Frontal cortex (tissue), 3 donors: ENCODE measurements at regions not wholly inside any gene's neighbourhood (a gene's known extent, or its start where the extent isn't known, plus 50 kb on each side); places are given as distances from the start of the nearest gene placed in this dataset.
"Not testable (repeated sequence)": the region's sequence is repeated elsewhere in the genome, so short reads cannot be mapped to it uniquely, and the experiment has no call there.

Experiments used
- DNase-seq, 2 donors: peaks; one replicate each; pipeline ENCODE4 v3.0.0; 2012; ENCODE audit warnings: low spot score in 2 of 2
- FAIRE-seq: peaks from 2 replicates; lab custom pipeline; 2012; peaks lifted over from hg19 to GRCh38; lab: Jason Lieb, UNC
- donor health status: control.
- donor health status: control.
- donor health status: control.

DNA sequence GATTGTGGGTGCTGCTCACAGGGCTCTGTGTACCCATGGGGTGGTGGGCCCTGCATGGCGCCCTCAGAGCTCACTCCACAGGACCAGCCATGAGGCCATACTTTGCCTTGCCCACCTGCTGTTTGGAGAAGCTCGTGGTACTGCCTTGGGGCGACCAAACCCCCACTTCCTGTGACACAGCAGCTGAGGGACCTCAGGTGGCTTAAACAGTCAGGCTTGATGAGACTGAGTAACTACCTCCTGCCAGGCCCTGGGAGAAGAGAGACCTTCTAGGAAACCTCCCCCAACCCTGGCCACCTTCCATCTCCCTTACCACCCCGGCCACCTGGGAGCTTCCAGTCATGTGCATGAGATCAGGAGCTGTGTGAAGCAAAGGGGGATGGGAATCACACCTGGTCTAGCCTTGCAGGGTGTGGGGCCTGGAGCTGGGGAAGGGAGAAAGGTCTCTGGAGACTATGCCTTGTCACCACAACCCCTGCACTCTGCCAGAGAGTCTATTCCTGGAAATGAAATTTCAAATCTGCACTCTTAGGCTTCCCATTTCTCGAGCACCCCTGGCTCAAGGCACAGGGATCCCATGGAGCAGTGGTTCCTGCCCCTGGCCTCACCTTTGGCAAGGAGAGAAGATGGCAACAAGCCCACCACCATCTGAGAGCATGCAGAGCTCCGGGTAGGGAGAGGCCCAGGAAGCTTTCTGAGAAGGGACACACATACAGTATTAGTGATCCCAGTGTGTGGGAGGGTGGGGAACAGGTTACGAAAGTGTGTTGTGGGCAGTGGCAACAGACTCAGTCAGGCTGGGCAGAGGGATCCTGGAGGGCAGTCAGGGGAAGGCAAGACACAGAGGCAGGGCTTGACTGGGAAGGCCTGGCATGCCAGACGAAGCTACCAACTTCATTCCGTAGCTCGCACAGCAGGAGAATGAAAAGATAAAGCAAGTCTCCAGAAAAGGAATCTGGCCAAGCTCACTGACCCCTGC is 125.0 kb downstream of the URI1 start:
- DNase-seq, result no peak
- no peak for FAIRE-seq

DNA sequence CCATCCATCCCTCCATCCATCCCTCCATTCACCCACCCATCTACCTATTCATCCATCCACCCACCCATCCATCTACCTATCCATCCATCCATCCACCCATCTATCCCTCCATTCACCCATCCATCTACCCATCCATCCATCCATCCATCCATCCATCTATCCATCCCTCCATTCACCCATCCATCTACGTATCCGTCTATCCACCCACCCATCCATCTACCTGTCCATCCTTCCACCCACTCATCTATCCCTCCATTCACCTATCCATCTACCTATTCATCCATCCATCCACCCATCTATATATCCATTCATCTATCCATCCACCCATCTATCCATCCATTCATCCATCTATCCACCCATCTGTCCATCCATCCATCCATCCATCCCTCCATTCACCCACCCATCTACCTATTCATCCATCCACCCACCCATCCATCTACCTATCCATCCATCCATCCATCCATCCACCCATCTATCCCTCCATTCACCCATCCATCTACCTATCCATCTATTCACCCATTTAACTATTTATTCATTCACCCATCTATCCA is 126.0 kb downstream of the URI1 start:
- not testable (repeated sequence) for FAIRE-seq

DNA sequence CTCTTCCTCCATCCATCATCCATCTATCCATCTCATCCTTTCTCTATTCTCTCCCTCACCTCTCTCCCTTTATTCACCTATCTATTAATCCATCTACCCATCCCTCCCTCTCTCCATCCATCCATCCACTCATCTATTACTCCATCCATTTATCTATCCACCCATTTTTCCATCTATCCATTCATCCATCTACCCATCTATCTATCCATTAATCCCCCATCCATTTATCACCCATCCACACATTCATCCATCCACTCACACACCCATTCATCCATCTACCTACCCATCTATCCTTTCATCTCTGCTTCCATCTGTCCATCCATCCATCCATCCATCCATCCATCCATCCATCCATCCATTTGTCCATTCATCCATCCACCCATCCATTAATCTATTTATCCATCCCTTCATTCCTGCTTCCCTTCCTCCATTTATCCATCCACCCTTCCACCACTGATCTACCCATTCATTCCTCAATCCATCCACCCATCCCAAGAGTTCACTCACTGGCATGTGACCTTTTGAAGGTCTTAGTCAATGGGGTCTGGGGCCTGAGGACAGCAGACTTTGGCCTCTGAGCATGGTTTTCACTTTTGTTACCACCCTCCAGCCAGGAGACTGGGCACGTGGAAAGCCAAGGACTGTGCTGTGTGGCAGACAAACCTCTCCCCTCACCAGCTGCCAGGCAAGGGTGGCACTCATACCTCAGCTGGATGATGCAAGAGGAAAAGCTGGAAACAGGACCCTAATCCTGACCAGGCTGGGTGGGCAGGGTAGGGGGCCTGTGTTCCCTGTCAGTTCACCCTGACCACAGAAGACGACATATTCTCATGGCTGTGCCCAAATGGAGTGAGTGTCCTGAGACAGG is 126.7 kb downstream of the URI1 start:
- DNase-seq (no peak), FAIRE-seq (no peak)

More for the DNA sequence above, 126.0 kb downstream of the URI1 start:
- DNase-seq, result not testable (repeated sequence)

DNA sequence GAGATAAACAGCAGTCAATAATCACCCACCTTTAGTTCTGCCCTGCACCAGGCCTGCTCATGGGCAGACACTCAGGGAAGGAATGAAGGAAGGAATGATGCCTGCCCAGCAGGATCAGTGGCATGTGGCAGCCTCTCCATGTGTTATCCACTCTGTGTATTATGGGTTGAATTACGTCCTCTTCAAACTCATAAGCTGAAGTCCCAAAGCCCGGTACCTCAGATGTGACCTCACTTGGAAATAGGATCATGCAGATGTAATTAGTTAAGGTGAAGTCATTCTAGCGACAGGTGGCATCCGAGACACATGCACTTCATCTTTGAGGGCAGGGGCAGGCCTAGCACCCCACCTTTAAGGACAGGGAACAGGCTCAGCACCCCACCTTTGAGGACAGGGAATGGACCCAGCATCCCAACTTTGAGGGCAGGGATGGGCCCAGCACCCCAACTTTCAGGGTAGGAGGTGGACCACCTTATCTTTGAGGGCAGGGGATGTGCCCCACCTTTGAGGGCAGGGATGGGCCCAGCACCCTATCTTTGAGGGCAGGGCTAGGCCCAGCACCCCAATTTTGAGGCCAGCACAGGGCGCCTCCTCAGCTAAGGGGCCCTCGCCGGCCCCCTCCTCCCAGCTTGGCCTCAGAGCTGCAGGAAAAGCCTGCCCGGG is 127.6 kb downstream of the URI1 start:
- FAIRE-seq (no peak), DNase-seq (no peak)

DNA sequence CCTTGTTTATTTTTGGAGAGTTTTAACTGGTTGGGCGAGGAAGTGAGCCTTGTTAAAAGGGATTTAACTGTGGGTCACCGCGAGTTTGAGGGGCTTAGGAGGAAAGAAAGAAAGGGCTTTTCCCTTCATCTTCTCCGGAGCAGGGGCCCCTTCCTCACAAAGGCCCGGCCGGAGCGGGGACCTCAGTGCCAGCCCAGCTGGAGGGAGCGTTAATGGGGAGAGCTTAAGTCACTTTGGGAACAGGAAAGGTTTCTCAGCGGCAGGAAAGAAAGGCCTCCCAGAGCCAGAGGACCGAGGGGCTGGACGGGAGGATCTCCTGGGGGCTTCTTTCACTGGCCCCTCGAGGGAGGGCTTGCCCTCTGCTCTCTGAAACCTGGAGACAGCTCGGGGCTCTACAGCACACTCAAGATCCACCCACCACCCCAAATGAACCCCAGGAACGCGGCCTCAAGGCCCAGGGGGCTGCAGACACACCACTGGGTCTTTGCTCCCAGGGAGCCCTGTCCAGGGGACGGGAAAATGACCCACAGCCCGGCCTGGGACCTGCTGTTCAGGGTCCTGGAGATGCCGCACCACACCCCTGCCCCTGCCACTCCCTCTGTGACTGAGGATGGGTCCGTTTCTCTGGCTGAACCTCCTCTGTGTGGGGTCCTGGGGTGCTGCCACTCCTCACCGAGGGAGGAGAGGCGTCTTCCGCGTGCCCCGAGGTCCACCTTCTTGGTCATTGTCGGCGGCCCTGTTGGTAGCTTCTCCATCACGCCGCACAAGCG is 128.3 kb downstream of the URI1 start:
- DNase-seq (no peak), FAIRE-seq (no peak)

DNA sequence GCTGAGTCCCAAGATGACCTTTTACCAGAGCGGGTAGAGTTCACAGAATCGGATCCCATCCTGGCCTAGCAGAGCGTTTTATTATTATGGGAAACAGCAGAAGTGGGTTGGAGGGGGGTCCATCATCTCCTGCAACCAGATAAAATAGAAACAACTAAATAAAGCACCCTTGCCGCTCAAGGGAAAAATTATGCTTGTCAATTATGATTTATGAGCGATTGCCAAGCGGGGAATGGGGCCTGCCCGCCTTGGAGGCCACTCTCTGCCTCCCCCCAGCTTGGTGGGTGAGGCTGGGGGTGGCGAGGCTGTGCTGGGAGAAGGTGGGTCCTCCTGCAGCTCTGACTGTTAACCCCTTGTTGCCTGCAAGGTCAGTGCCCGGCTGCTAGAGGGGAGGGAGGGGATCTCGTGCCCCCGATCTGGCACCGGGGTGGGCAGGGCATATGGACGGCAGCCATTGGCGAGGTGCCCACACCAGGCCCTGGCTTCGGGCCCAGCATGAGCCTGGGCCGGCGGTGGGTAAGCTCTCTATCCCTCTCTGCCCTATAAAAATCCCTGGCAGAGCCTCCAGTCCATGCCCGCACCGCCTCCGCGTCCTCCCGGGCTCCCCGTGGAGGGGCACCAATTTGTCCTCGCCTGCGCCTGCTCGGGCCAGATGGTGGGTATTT is 129.1 kb downstream of the URI1 start:
- FAIRE-seq, result no peak
- DNase-seq, result peak in 1 of 2 donors; percentile 59

DNA sequence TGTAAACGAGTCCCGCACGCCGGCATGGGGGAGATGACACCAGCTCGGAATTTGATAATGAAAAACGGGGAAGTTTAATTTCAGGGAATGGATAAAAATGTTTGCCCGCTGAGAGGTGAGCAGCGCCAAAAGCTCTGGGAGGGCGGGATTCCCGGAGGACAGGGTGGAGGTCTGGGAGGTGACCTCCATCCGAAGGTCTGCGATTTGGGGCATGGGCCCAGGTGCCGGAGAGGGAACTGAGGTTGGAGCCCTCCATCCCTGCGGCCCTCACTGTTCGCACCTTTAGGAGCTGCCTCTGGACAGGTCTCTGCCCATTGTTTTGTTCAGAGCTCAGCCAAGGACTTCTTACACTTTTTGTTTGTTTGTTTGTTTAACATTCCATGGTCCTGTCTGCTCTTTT is 129.8 kb downstream of the URI1 start:
- no peak for FAIRE-seq
- DNase-seq, result no peak

DNA sequence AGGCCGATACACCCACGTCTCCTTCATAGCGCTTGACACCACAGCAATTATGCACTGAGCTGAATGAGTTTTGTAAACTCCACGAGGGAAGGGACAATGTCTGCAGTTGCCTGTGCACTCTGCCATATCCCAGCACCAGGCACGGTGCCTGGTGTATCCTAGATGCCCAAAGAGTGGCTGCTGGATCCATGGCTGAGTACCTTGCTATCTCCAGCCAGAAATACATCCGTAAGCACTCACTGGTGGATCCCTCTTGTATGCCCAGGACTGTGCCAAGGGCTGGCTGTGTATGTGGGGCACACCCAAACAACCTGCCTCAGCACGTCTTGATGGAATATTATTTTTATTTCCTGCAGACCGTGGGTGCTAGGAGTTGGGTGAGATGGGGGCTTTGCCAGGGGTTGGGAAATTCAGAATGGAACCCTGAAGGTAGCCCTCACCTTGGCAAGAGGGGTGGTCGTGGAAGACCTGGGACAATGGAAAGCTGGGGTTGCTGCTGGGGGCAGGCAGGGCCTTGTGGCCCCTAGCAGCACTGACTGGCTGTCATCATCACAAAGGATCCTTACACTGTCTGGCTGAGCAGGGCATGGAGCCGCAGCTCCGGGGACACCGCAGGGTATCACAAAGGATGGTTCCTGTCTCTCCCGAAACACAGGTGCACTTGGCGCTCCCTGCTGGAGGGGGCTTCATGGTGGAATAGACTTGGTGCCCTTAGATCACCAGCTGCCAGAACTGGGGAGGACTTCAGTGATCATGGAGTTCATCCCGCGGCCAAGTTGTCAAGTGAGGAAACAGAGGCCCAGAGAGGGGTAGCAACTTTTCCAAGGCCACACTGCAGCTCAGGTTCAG is 131.3 kb downstream of the URI1 start:
- no peak for FAIRE-seq
- DNase-seq, result no peak

DNA sequence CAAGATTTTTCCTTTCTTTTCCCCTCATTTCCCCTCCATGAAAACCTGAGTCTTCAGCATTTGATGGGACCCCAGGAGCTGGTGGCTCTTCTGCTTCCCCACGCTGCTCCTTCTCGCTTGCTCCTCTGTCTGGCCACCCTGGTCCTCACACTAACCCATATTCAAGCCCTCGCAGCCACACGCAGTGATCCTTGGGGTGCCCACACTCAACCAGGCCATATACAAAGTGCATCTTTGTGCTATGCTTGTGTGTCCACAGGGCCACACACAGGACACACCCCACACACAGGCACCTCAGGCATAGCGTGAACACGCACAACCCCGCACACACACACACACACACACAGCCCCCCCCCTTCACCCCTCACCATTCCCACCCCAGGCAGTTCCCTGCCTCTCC is 132.1 kb downstream of the URI1 start:
- no peak for FAIRE-seq
- DNase-seq, result no peak

DNA sequence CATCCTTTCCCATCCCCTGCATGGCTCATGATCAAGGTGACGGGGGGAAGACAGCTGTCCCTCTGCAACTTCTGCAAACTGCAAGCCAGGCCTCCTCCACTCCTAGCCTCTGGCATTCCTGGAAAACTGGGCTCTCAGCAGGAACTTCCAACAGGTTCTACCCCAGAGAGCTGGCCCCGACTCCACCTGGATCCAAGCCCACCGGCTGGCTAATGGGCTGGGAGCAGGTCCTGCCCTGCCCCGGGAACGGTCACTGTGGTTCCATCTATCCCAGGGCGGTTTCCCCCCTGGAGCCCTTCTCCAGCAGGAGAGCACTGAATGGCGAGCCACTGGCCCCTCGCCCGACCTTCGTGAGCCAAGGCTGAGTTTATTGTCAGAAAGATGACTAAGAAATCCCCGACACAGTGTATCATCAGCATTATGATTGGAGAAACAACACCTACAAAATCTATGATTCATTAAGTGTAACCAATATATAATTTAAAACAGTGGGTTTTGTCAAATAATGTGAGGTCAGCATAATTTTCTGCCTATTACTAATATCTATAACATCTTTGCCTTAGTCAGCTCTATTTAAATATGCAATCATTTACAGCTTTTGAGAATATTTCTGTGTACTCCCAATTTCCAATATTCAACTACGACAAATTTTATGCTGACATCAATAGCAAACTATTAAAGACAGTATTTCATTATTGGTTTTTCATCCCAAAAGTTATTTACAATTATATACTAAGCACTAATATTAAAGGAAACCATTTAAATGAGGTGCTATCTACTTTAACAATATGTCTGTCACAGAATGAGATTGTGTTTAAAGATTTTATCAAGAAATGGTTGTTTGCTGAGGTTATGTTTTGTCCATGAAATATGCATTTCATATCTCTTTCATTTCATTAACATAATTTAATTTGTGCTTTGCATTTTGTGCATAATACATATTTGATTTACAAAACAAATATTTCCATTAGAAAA is 133.0 kb downstream of the URI1 start:
- FAIRE-seq (no peak), DNase-seq (no peak)

DNA sequence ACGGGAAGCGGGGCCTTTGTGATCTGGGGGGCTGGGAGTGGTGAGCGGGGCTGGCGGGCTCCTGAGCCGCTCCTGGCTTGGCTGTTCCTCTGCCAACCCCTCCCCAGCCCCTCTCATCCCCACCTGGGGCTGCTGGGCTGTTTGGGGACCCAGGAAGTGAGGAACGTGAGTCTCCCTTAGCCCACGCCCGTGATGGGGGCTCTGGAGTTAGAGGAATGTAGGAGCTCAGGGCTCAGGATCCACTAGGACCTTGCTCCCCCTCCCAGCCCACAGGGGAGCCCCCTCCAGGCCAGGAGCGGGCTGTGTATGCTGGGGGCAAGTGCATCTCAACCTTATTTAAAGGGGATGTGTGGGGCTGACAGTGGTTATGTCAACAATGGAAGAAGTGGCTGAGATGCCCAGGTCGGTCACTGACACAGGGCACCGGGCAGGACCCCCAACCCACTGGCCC is 134.1 kb downstream of the URI1 start:
- FAIRE-seq, result no peak

DNA sequence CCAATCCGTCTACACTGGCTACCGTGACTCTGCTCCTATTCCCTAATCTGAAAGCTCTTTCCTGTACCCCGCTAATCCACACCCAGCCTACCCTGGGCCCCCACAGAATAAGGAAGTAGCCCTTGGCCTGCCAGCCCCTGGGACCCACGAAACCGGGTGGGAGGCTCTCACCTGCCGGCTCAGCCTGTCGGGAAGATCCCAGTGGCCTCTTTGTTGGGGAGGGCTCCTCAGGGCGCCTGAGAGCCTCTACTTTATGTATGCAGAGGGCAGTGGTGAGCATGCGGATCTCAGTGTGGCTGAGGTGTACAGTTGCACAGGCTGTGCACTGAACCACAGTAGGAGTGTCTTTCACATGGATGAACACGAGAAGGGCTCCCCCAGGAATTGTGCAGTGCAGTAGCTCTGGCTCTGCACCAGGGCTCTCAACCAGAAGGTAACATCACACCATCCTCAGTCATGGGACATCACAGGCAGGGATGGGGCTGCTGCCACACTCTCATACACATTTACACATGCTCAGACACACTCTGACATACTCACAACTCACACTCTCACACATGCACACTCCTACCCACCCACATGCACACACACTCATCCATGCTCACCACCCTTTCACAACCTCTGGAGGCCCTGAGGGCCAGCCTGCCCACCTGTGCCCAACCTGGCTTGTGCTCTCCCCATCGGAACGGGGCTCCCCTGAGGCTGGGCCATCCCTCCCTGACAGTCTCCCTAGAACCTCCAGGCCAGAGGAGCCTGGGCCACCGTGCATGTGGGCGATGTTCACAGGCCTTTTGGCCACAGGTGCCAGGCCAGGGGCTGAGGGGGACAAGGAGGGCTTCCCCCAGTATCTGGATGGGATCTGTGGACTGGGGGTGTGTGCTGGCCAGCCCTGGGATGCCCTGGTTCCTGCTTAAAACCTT is 135.0 kb downstream of the URI1 start:
- DNase-seq (no peak), FAIRE-seq (no peak)

More for the DNA sequence above, 134.1 kb downstream of the URI1 start:
- no peak for DNase-seq

DNA sequence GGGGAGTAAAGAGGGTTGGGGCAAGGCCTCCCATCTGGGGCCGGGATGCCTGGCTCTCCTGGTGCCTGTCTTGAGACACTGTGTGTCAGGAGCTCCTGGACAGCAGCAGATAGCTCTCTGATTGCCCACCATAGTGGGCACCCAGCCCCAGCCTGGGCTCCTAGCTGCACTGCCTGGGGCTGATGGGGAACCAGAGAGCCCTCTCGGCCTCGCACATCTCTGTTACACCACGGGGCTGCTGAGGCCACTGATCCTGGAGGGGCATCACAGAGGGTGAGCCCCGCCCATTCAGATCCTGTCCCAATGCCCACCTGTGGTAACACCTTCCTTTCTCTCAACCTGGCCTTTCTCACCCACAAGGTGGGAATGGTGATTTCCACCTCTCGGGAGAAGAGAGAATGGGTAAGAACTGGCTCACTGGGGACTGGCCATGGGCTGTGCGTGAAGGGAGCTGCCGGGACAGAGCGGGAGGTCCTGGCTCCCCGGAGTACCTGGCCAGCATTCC is 135.9 kb downstream of the URI1 start:
- FAIRE-seq, result no peak

DNA sequence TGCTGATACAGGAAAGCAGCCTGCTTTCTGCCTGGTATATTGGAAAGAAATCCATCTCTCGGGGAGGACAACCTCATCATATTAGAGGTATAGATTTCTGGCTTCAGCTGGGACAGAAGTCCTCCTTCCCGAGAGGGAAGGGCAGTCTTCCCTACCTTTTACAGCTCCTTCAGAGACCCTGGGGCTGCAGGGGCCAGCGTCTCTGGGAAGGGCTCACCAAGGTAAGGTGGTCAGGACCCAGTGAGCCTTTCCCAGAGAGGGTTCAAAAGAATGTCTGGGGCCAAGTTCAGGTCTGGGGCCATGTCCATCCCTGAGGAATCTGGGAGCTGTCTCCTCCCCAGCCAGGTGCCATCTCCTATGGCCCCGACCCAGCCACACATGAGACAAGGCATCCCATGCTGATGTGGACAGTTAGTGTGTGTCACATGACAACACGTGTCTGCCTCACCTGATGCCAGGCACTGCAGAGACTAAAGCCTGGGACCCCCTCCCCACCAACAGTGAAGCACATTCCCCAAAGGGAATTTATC is 136.4 kb downstream of the URI1 start:
- DNase-seq (no peak), FAIRE-seq (no peak)

More for the DNA sequence above, 135.9 kb downstream of the URI1 start:
- DNase-seq, result no peak

DNA sequence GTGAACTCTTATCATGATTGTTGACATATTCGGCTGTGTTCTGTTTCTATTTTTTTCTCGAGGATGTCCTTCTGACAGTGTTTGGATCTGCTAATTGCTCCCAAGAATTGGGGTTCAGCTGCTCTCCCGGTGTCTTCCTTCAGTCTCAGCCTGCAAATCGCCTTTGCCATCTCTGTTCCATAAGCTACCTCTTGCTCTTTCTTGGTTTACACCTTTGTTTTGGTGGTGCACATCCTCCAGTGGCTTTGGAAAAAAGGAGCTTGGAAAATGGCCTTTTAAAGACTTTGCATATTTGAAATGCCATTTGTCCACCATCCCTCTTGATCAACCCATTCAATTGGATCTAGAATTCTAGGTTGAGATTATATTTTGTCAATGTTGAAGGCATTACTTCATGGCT is 137.2 kb downstream of the URI1 start:
- no peak for DNase-seq
- no peak for FAIRE-seq
